GM23248 (cell line): ENCODE measurements at regions not wholly inside any gene's neighbourhood (a gene's known extent, or its start where the extent isn't known, plus 50 kb on each side); places are given as distances from the start of the nearest gene placed in this dataset.

Source experiments
- DNase-seq: peaks from one replicate; pipeline ENCODE4 v3.0.0-alpha.2; 2015
- H2AFZ ChIP-seq: fragments of 200-600 bp; sonication (generic); 2 replicates; pipeline ENCODE4 v1.6.1; 2016; ENCODE audit warnings: antibody characterized with exemption
- H3F3A ChIP-seq: fragments of 200-600 bp; sonication (generic); 2 replicates; pipeline ENCODE4 v1.6.1; 2016; ENCODE audit warnings: mild to moderate bottlenecking, antibody characterized with exemption, mixed run types; ENCODE audit not compliant: insufficient read depth
- H3K27ac ChIP-seq: fragments of 200-600 bp; sonication (generic); 2 replicates; pipeline ENCODE4 v1.5.1; 2016; ENCODE audit warnings: mild to moderate bottlenecking
- H3K27me3 ChIP-seq: fragments of 200-600 bp; sonication (generic); replicated peaks from 2 replicates; pipeline ENCODE4 v1.6.1; 2016; ENCODE audit warnings: mild to moderate bottlenecking; ENCODE audit not compliant: insufficient read depth
- H3K36me3 ChIP-seq: fragments of 200-600 bp; sonication (generic); 2 replicates; pipeline ENCODE4 v1.6.1; 2016; ENCODE audit warnings: low read depth, mild to moderate bottlenecking
- H3K4me1 ChIP-seq: fragments of 200-600 bp; sonication (generic); 2 replicates; pipeline ENCODE4 v1.6.1; 2016; ENCODE audit warnings: mild to moderate bottlenecking; ENCODE audit not compliant: insufficient read depth
- H3K4me2 ChIP-seq: fragments of 200-600 bp; sonication (generic); one replicate; pipeline ENCODE4 v1.6.1; 2016; ENCODE audit warnings: mild to moderate bottlenecking; ENCODE audit not compliant: unreplicated experiment
- H3K4me3 ChIP-seq: fragments of 200-600 bp; sonication (generic); 2 replicates; pipeline ENCODE4 v1.5.1; 2016; ENCODE audit warnings: mild to moderate bottlenecking
- H3K79me2 ChIP-seq: fragments of 200-600 bp; sonication (generic); 2 replicates; pipeline ENCODE4 v1.6.1; 2016; ENCODE audit warnings: mild to moderate bottlenecking; ENCODE audit not compliant: insufficient read depth
- H3K9ac ChIP-seq: fragments of 200-600 bp; sonication (generic); 2 replicates; pipeline ENCODE4 v1.6.1; 2016; ENCODE audit warnings: mild to moderate bottlenecking
- H3K9me2 ChIP-seq: fragments of 200-600 bp; sonication (generic); 2 replicates; pipeline ENCODE4 v1.6.1; 2016; ENCODE audit warnings: mixed run types, mild to moderate bottlenecking, moderate library complexity; ENCODE audit not compliant: insufficient read depth
- H3K9me3 ChIP-seq: fragments of 200-600 bp; sonication (generic); one replicate; pipeline ENCODE4 v1.6.1; 2017; ENCODE audit warnings: low read depth
- H4K20me1 ChIP-seq: fragments of 200-600 bp; sonication (generic); 2 replicates; pipeline ENCODE4 v1.6.0; 2016; ENCODE audit not compliant: insufficient read depth
- EZH2 ChIP-seq: fragments of 200-600 bp; sonication (generic); IDR thresholded peaks from 2 replicates; pipeline ENCODE4 v1.6.1; 2018; ENCODE audit warnings: antibody characterized with exemption, mild to moderate bottlenecking; ENCODE audit not compliant: insufficient read depth, poor library complexity, severe bottlenecking
- EZH2phosphoT487 ChIP-seq: fragments of 200-600 bp; sonication (generic); IDR thresholded peaks from 2 replicates; pipeline ENCODE4 v1.6.1; 2018; ENCODE audit warnings: antibody characterized with exemption, moderate library complexity, mild to moderate bottlenecking, low read depth; ENCODE audit not compliant: insufficient read depth
- WGBS, 2 experiments: methylation state at CpG; one replicate each; pipeline ENCODE4 v1.1.6; 2015 to 2017; ENCODE audit warnings: low lambda C conversion rate in 2 of 2, low coverage in 1 of 2; ENCODE audit errors: missing lambda C conversion rate in 2 of 2; 5-methylcytosine and 5-hydroxymethylcytosine counted together
- in situ Hi-C: fragments of 300-500 bp; cut with MboI; formaldehyde crosslinking; loops from 2 replicates; pipeline ENCODE4 v1.15.0; 2020

DNA sequence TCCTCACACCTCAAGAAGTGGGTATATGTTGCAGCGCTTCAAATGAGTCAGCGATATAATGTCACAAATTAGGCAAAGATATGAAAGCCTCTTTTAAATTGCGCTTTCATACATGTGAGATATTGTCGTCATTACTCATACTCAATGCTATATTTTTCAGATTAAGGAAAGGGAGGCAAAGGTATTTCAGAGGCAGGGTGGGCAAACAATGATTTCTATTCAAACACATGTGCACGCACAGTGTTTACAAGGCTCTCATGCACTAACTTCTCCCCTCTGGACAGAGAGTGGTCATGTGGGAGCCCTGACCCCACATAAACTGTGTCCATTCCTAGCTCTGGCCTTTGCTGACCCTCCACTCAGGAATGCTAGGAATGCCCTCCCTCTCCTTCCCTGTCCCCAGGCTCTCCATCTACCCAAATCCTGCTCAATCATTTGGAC, 112.1 kb upstream of the TMEM170B start:
- H3K4me1 ChIP-seq = peaks cover 50% of the 10 kb centered on the region
- no peaks in the 10 kb centered on the region for H3K27me3 ChIP-seq
- WGBS, 2 experiments = 97 to 98% methylated on average over 5 of the region's 5 CpGs
- H4K20me1 ChIP-seq = no peaks in the 10 kb centered on the region
- no peak overlapping the region for H3K9ac ChIP-seq
- no peaks in the 10 kb centered on the region for H3K36me3 ChIP-seq
- H2AFZ ChIP-seq = no peak overlapping the region
- no peak overlapping the region for H3K4me3 ChIP-seq
- DNase-seq = no peak
- H3F3A ChIP-seq = peaks cover 30% of the 10 kb centered on the region
- no peak overlapping the region for H3K4me2 ChIP-seq
- no peaks in the 10 kb centered on the region for H3K9me2 ChIP-seq
- TF ChIP-seq EZH2 (no peak), EZH2phosphoT487 (no peak)
- no peaks in the 10 kb centered on the region for H3K79me2 ChIP-seq
- H3K27ac ChIP-seq = no peak overlapping the region
- in situ Hi-C loops = no loop called here
- H3K9me3 ChIP-seq = no peaks in the 10 kb centered on the region

GRCh38 chr6:11424395-11425034, 113.0 kb upstream of the TMEM170B start:
- Histone ChIP-seq H3K27ac (no peak overlapping the region), H3K4me2 (no peak overlapping the region), H3K9me3 (no peaks in the 10 kb centered on the region), H3K4me1 (peaks cover 40% of the 10 kb centered on the region), H3K9ac (no peak overlapping the region), H2AFZ (no peak overlapping the region), H4K20me1 (no peaks in the 10 kb centered on the region), H3K27me3 (no peaks in the 10 kb centered on the region), H3K4me3 (no peak overlapping the region), H3K9me2 (no peaks in the 10 kb centered on the region), H3F3A (peaks cover 24% of the 10 kb centered on the region), H3K79me2 (no peaks in the 10 kb centered on the region), H3K36me3 (no peaks in the 10 kb centered on the region)
- DNase-seq = no peak
- in situ Hi-C loops = no loop called here
- TF ChIP-seq EZH2 (no peak), EZH2phosphoT487 (no peak)
- WGBS, 2 experiments = 71 to 73% methylated on average over 4 of the region's 4 CpGs

DNA sequence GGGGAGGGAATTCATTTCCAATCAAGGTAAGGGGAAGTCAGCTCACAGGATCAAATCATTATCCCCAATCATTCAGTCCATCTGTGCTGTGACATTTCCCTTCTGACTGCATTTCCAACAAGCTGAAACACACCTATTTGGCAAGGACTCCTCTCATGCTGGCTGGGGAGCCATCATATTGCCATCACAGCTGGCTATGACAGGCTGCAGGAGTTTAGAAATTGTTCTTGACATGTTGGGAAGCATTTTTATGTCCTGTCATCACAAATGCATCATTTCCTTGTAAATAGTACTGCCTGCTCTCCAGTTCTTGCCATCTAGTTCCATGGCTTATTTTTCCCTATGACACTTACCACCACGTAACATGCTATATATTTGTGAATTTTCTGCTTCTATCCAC, 113.9 kb upstream of the TMEM170B start:
- H4K20me1 ChIP-seq = no peaks in the 10 kb centered on the region
- no peaks in the 10 kb centered on the region for H3K36me3 ChIP-seq
- H3K27ac ChIP-seq = no peak overlapping the region
- no peaks in the 10 kb centered on the region for H3K9me3 ChIP-seq
- no peak for TF ChIP-seq EZH2
- TF ChIP-seq EZH2phosphoT487 = no peak
- no peak overlapping the region for H3K4me2 ChIP-seq
- in situ Hi-C loops = no loop called here
- H2AFZ ChIP-seq = no peak overlapping the region
- H3K79me2 ChIP-seq = no peaks in the 10 kb centered on the region
- 71 to 84% methylated on average over 1 of the region's 1 CpG for WGBS, 2 experiments
- H3F3A ChIP-seq = peaks cover 15% of the 10 kb centered on the region
- H3K4me3 ChIP-seq = no peak overlapping the region
- DNase-seq = no peak
- H3K9me2 ChIP-seq = no peaks in the 10 kb centered on the region
- no peak overlapping the region for H3K9ac ChIP-seq
- H3K4me1 ChIP-seq = peaks cover 32% of the 10 kb centered on the region
- no peaks in the 10 kb centered on the region for H3K27me3 ChIP-seq

- Histone ChIP-seq H3K36me3 (no peaks in the 10 kb centered on the region), H4K20me1 (no peaks in the 10 kb centered on the region), H3F3A (peaks cover 9% of the 10 kb centered on the region), H3K27ac (no peak overlapping the region), H3K9ac (no peak overlapping the region), H2AFZ (no peak overlapping the region), H3K4me3 (no peak overlapping the region), H3K9me2 (no peaks in the 10 kb centered on the region), H3K79me2 (no peaks in the 10 kb centered on the region), H3K27me3 (no peaks in the 10 kb centered on the region), H3K4me2 (no peak overlapping the region), H3K9me3 (no peaks in the 10 kb centered on the region), H3K4me1 (peaks cover 26% of the 10 kb centered on the region)
- in situ Hi-C loops = no loop called here
- TF ChIP-seq EZH2 (no peak), EZH2phosphoT487 (no peak)
- WGBS, 2 experiments = 23 to 32% methylated on average over 1 of the region's 1 CpG
- DNase-seq = peak; percentile 55
Observed at GRCh38 chr6:11423072-11423471, 114.5 kb upstream of the TMEM170B start.
